ENCODE measurements at regions not wholly inside any gene's neighbourhood (a gene's known extent, or its start where the extent isn't known, plus 50 kb on each side); places are given as distances from the start of the nearest gene placed in this dataset.

DNA sequence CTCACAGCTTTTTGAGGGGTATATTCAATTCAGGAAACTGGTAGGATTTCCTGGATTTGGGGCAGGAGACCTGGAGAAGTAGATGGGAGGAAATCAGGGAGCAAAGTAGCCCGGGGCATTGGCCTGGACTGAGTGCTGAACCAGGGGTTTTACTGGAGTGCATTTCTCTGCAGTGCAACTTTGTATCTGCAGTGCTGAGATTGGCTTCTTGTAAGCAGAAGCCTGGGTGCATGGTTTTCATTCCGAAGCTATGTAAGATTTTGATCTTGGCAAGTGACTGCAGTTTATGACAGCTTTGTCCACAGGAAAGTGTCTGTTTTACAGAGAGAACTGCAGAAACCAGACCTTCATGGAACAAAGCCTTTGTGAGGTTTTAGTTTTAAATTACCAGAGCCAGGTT is 158.3 kb downstream of the SPCS3 start:
- TF ChIP-seq, protein P1, sequence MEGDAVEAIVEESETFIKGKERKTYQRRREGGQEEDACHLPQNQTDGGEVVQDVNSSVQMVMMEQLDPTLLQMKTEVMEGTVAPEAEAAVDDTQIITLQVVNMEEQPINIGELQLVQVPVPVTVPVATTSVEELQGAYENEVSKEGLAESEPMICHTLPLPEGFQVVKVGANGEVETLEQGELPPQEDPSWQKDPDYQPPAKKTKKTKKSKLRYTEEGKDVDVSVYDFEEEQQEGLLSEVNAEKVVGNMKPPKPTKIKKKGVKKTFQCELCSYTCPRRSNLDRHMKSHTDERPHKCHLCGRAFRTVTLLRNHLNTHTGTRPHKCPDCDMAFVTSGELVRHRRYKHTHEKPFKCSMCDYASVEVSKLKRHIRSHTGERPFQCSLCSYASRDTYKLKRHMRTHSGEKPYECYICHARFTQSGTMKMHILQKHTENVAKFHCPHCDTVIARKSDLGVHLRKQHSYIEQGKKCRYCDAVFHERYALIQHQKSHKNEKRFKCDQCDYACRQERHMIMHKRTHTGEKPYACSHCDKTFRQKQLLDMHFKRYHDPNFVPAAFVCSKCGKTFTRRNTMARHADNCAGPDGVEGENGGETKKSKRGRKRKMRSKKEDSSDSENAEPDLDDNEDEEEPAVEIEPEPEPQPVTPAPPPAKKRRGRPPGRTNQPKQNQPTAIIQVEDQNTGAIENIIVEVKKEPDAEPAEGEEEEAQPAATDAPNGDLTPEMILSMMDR (conservative IDR thresholded peaks at IDR 0.05; ENCODE audit: low read depth, low read length): no peak
- peak; percentile 21 for DNase-seq (ENCODE audit: low read depth)

DNA sequence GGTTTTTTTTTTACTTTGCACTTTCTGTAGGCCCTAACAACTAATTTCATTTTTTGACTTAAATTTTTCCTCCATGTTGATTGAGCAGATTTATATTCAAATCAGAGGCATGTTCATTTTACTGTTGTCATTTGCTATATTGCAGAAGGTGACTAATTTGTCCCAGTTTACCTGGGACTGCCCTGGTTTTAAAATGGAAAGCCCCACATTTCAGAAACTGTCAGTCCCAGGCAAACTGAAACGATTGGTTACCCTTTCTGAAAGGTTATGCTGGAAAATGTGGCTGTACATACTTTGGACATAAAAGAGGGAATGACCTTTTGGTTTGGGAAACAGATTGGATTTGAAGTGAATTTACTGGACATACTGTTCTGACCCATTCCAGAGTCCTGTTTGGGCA is 160.0 kb downstream of the SPCS3 start:
- no peak overlapping the region for H3K4me3 ChIP-seq (ENCODE audit: low read depth, low read length)
- TF ChIP-seq, protein P1 (conservative IDR thresholded peaks at IDR 0.05; ENCODE audit: low read depth, low read length): no peak
- DNase-seq (ENCODE audit: low read depth): no peak

More for the DNA sequence above, 158.3 kb downstream of the SPCS3 start:
- no peak overlapping the region for H3K4me3 ChIP-seq (ENCODE audit: low read depth, low read length)

DNA sequence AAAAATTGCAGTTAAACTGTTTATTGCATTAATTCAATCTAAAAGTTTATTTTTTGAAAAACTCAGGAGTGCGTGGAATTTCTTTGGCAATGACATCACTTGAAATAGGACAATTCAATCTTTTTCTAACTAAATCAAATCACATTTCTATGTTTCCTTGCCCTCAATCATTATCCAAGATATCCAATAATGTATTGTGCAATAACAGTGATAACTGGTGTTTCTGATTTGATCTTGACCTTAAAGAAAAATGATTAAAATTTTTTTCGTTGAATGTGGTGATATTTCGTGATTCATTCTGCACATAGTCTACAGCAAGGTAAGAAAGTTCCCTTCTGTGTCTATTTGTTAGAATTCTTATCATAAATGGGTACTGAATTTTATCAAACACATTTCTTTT is 163.2 kb downstream of the SPCS3 start:
- no peak overlapping the region for H3K4me3 ChIP-seq (ENCODE audit: low read depth, low read length)
- TF ChIP-seq, protein P1 (conservative IDR thresholded peaks at IDR 0.05; ENCODE audit: low read depth, low read length): no peak
- DNase-seq (ENCODE audit: low read depth): no peak

DNA sequence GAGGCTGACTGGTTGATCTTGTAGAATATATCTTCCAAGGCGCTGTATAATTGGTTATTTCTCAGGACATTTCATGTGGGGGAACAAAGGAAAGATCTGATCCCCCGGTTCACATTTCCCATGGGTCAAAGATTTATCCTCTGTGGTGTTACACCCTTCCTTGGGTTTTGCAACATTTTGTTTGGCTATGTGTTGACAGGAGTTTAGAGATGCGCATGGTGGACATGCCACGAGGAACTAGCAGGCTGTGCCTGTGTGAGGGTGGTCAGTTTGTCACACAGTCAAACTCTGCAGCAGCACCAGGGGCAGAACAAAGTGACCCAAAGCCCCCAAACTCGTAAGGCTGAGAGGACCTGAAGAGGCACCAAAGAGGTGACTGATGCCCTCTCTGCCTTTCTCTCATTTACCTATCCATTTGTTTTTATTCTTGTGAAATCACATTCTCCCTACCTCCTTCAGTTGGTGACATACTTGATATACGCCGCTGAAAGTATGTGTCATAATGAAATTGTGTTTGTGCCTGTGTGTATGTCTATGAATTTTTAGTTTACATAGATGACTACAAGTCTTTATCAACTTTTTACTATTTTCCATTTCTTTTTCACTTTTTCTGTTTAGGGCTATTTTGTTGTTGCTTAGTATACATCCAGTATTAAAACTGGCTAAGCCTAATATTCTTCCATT is 164.7 kb downstream of the SPCS3 start:
- DNase-seq (ENCODE audit: low read depth): no peak
- no peak overlapping the region for H3K4me3 ChIP-seq (ENCODE audit: low read depth, low read length)
- TF ChIP-seq, protein P1 (conservative IDR thresholded peaks at IDR 0.05; ENCODE audit: low read depth, low read length): no peak

DNA sequence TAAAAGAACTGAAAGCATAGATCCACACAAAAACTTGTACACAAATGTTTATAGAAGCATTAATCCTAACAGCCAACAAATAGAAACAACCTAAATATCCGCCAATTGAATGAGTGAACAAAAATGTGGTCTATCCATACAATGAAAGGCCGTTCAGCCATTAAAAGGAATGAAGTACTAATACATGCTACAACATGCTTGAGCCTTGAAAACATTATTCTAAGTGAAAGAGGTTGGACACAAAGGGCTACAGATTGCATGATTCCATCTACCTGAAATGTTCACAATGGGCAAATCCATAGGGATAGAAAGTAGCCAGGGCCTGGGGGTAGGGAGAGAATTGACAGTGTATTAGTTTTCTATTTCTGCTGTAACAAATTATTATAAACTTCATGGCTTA is 169.2 kb downstream of the SPCS3 start:
- H3K4me3 ChIP-seq (ENCODE audit: low read depth, low read length): no peak overlapping the region
- no peak for DNase-seq (ENCODE audit: low read depth)
- TF ChIP-seq, protein P1 (conservative IDR thresholded peaks at IDR 0.05; ENCODE audit: low read depth, low read length): no peak

DNA sequence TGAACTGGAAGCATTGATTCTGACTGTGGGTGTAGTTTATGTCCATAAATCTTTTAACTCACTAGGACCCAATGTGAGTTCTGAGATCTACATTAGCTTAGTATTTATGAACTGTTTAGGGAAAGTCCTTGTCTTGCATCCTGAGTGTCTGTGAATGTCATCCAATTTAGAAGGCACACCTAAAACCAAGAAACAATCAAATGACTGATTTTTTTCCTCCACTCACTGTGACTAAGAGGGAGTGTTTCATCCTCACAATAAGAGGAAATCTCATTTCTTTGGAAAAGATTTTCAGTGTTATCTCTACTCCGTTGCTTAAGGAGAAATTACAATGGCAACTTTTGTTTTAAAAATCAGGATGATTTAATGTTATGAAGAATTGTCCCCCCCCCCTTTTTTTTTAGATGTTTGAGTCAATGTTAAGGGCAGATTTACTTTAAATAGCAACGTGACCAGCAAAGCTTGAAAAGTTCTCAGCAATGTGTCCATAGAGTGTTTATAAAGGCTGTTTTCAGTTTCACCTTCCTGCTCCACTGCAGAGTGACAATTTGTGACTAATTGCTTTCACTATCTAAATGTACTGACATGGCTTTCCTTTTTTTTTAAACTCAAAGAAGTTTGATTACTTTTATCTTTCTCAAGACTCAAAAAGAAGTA is 173.0 kb downstream of the SPCS3 start:
- TF ChIP-seq, protein P1 (conservative IDR thresholded peaks at IDR 0.05; ENCODE audit: low read depth, low read length): no peak

More for the DNA sequence above, 173.0 kb downstream of the SPCS3 start:
- peak; percentile 22 for DNase-seq (ENCODE audit: low read depth)
- no peak overlapping the region for H3K4me3 ChIP-seq (ENCODE audit: low read depth, low read length)

All from choroid plexus epithelial cell (primary cell).